HG02981 (cell line): ENCODE measurements at regions not wholly inside any gene's neighbourhood (a gene's known extent, or its start where the extent isn't known, plus 50 kb on each side); places are given as distances from the start of the nearest gene placed in this dataset.

Experiments used
- ATAC-seq: cut with Tn5 transposase; IDR thresholded peaks from one replicate; pipeline ENCODE4 v1.9.1; 2021; ENCODE audit warnings: mild to moderate bottlenecking, moderate library complexity; ENCODE audit not compliant: unreplicated experiment

DNA sequence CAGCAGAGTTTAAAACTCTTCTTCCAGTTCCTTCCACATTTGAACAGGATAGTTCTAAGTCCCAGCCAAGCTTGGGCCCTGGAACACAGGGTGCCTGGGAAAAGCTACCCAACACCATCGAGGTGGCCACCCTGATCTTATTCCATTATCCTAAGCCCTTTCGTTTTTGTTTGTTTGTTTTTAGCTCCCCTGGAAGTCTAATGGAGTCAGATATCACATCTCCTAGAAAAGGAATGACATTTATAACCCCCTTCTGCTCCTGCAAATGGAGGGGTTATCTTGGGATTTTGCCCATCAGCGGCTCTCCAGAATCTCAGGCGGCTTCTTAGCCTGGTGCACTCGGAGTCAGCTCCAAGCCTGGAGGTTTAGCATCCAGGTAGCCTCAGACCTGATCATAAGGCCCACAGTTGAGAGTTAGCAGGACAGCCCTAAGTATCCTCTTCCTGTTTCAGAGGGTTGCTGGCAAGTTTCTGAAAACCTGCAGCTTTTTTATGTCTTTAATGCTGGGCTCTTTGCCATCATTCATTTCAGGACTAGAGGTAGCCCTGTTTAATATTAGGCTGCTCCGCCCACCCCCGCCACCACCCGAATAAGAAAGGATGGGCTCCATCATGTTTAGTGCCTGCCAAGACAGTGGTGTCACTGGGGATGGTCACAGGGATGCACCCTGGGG is 230.0 kb upstream of the LNX1 start:
- ATAC-seq: no peak

DNA sequence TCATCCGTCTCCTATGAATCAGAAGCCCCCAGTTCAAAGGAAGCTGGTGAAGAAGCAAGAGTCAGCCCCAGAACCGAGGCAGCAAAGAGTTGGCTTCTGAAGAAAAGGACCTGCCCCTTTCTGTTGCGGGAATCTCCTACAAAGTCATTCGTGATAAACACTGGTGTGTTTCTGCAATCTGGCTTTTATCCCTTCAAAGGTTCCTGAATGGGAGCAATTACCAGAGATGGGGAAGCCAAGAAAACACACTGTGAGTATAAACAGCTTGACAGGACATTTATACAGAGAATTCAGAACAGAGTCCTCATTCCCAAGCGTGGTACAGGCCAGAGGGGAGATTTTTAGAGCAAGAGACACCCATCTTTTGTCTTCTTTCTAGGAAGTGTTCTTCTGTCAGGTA is 226.8 kb upstream of the LNX1 start:
- ATAC-seq: no peak

DNA sequence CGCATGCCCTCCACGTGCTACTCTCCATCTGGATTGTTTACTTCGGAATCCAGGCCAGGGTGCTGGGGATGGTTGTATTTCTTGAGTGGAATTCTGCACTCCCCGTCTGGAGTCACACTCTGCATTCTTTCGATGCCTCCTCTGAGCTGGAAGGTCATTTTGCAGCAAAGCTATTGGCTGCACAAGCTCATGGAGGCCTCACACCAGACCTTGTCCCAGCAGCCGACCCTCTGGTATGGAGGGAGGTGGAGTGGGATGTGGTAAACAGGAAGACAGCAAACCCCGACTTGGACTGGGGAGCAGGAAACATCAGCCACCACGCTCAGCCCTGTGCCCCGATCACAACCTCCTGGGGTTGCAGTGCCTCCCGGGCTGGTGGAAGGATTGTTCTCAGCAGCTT is 225.3 kb upstream of the LNX1 start:
- ATAC-seq: no peak

DNA sequence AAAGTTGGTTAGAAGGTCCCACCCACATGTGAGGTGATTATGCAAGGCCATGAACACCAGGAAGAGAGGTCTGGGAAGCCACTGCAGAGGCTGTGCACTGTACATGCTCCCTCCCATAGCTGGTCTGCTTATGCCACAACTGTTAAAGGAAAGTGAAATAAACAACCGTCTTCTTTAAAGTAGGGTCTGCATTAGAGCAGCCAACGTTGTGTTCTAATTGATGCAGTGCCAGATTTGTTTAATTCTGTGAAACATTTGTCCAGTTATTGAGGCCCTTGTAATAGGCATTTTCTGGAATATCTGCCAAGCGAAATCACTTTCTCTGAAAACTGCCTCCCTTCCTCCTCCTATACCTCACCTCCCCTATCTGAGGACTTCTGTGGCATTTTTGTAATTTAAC is 224.0 kb upstream of the LNX1 start:
- no peak for ATAC-seq

DNA sequence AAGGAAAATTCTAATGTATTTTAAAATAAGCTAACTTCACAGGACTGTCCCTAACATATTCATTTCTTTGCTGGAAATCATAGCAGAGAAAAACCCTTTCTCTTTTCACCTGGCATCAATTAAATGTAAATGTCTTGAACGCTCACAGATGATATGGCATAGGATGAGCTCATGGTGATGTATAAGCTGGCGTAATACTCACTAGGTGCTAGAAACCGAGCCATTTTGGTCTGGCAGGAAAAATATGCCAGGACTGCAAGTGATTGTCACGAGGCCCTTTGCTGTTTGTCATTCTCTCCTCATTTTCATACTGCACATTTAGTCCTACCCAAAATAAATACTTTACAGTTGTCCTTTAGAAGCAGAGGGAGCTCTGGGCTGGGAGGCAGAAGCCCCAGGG is 222.7 kb upstream of the LNX1 start:
- no peak for ATAC-seq

DNA sequence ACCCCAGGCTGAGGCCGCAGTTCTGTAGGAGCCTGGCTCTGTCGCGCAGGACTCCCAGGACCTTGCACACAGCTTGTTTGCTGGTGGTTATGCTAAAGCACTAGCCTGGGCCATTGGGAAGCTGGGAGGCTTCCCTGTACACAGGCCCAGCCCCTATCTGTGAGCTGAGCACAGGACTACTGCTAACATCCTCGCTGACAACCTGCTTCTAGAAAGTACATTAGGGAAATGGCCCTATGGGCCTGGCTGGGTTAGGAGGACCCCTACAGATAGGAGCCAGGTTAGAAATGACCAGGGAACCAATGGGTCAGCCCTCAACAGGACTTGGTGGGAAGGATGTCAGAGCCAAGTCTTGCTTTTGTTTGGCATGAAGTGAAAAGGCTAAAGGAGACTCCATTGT is 219.4 kb upstream of the LNX1 start:
- ATAC-seq: no peak

DNA sequence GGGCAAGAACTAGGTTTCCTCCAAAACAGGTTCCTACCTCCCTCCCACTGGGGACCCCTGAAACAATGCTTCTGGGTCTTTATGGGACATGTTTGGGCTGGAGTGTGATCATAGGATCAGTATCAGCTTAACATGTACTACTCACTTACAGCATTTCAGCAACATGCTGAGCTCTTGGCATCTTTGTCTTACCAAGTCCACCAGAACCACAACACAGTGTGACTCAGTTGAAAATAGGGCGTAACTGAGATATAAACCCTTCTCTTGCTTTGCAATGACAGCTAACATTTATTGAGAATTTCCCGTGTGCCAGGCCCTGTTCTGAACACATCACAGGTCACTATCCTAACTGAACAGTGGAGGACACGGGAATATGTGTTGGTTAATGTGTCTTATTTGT is 218.5 kb upstream of the LNX1 start:
- ATAC-seq: no peak

DNA sequence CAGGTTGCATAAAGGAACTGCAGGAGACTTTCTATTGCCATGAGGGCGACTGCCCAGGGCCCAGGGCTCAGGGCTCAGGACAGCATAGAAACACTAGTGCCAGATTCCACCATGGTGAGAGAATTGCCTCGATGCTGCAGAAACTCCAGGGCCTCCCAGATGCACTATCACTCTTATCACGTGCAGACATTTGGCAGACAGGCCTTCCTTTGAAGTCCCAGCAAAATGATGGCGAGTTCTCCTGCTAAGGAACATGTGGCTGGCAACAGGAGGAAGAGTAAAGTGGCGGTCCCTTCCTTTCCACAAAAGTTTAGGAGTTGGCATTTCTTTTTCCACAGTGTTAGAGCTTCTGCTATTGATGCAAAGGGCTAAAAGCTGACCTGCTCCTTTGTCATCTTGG is 214.0 kb upstream of the LNX1 start:
- ATAC-seq: no peak

DNA sequence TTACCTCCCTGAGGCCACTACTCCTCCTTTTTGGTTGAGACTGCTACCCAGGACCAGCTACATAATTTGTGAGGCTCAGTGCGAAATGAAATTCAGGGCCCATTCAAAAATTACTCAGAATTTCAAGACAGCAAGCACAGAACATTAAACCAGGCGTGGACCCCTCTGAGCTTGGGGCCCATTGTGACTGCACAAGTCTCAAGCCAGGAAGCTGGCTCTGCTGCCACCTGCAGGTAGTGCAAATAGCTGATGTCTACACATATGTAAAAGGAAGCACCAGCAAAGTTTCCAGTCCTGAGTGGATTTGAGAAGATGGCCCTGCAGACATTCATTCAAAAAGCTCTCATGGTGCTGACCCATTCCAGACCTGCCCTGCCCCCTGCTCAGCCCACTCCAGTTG is 213.4 kb upstream of the LNX1 start:
- no peak for ATAC-seq

DNA sequence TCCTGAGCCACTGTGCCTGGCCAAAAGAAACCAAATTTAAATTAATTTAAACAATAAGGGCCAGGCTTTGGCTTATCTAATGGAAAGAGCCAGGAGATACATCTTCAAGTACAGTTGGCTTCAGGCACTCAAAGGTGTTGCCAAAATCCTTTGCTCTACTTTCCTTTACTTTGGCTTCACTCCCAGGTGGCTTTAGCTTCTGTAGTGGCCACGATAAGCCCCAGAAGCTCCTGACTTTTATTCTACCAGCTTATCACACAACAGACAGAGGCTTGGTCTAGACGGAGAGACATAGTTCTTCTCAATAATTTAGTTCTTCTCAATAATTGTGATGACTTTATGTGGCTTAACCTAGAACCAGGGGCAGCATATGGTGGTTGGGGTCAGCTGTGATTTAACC is 211.2 kb upstream of the LNX1 start:
- no peak for ATAC-seq

DNA sequence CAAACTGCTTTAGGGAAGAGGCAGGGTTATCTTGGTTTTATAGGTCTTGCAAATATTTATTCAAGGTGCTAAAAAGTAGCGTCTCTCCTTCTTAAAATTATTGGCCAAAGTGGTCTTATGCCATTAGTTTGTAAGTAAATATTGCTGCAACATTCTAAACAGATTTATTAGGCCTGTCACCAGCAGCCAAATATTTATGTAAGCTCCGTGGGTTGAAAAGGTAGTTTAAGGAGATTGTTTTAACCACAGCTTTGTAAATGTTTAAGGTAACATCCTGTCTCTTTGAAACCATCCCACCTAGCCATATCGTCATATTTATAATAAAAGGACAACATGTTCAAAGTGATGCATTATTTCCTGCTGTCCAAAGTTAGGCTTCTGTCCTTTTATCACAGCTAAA is 210.1 kb upstream of the LNX1 start:
- ATAC-seq: no peak

DNA sequence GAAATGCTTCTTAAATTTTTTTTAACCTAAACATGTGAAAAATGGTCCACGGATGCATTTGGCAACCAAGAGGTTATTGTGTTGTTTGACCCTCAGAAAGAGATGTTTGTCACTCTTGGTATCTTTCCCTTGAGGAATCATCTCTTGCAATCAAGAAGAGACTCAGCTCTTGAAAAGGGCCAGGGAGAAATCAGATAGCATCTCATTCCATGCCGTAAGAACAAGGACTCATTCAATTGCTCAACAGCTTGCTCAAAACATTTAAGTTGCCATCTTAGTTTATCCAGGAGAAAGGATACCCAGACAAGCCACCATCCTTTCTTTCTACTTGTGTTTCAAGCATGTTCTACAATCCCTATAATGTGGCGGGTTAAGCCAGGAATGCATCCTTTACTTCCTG is 209.5 kb upstream of the LNX1 start:
- ATAC-seq: no peak

DNA sequence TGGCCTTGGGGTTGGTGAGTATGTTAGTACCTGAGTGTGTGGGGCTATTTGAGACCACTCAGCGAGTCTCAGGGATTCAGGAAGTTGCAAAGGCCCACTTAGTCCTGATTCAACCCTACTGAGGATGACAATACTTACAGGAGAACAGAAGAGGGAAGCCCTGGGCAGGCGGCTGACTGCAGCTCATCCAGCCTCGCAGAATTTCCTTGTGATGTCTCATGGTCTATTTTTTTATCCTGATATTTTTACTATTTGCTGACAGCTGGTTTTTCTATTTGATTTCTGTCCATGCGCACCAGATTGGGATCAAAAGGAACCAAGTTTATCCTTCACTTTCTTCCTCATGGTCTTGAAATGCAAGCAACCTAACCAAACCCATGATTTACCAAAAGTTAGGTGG is 201.8 kb upstream of the LNX1 start:
- no peak for ATAC-seq

DNA sequence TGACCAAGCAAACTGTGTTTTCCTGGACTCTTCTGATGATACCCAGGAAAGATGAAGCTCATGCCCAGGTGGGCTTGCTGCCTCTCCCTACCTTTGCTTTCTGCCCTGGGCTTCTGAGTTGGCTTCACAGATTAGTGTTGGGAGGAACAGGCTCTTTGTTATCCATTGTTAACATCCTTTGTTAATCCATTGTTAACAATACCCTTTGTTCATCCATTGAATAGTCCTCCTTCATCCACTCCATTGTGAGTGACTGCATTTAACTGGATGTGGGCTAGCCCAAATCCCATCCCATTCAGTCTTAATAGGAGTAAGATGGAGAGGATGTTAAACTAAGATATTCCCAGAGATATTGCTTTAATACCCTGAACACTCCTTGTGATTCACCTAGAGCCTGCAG is 199.0 kb upstream of the LNX1 start:
- ATAC-seq: no peak

DNA sequence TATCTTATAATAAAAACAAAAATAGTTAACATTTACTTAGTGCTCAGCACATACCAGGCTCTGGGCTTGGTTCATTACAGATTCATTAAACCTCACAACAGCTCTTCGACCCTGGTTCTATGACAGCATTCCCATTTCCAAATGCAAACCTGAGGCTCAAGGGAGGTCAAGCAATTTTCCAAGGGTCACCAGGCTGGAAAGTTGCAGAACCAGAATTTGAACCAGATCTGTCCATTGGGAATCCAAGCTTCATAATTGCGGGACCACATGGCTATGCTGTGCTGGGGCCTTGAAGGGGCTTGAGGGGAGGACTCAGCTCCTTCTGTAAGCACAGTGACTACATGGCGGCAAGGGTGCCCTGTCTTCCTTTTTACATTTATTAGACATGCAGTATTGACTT is 197.3 kb upstream of the LNX1 start:
- ATAC-seq: no peak

DNA sequence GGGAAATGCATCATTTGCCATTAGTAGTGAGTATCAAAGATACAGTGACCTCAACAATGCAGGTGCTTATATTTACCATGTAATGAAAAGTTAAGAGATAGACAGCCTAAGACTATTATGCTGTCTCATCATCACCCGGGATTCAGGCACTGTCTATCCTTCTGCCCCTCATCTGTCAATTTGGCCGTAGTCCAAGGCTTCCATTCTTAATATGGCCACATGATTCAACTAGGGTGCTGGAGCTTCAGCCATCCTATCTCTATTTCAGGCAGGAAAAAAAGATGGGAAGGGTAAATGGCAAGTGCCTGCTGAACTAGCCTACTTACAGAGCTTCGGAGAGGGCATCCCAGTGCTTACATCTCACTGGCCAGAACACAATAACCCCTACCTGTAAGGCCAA is 196.7 kb upstream of the LNX1 start:
- no peak for ATAC-seq

DNA sequence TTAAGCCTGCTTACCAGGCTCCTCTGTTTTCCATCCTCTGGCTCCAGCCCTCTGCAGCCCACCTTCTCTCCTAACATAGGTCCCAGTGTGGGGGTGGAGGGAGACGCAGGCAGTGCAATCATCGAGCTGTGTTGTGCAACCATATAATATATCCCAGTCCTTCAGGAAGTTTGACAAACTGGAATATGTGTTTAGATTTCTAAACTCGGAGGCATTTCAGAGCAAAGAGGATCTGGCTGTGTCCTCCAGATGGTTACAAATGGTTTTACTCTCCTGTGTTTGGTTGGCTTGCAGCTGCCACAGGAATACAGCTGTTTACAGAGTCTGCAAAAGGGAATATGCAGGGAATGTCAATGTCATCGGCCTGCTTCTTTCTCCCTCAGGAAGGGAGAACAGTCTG is 195.3 kb upstream of the LNX1 start:
- ATAC-seq: no peak

DNA sequence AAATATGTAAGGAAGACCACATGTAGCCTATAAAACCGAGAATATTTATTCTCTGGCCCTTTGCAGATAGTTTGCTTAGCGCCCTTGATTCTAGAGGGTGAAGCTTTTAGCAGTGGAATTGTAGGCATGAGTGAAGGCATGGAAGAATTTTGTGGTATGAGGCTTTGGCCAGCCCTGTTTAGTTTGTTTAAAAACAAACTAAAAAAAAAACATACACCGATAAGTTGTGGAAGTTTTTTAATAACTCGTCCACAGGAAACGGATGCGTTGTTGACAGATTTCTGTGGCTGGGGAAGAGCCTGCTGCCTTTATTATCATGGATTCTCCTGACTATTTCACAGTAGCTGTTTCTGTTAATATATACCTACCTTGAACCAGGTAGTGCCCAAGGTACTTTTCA is 194.7 kb upstream of the LNX1 start:
- no peak for ATAC-seq

DNA sequence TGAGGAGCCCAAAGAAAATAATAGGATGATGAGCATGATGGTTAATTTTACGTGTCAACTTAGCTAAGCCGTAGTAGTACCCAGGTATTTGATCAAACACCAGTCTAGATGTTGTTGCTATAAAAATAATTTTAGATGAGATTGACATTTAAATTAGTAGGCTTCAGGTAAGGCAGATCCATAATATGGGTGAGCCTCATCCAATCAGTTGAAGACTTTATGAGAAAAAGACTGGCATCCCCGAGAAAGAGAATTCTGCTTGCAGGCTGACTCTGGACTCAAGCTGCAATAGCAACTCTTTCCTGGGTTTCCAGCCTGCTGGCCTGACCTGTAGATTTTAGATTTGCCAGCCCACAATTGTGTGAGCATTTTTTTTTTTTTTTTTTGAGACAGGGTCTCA is 192.8 kb upstream of the LNX1 start:
- no peak for ATAC-seq

DNA sequence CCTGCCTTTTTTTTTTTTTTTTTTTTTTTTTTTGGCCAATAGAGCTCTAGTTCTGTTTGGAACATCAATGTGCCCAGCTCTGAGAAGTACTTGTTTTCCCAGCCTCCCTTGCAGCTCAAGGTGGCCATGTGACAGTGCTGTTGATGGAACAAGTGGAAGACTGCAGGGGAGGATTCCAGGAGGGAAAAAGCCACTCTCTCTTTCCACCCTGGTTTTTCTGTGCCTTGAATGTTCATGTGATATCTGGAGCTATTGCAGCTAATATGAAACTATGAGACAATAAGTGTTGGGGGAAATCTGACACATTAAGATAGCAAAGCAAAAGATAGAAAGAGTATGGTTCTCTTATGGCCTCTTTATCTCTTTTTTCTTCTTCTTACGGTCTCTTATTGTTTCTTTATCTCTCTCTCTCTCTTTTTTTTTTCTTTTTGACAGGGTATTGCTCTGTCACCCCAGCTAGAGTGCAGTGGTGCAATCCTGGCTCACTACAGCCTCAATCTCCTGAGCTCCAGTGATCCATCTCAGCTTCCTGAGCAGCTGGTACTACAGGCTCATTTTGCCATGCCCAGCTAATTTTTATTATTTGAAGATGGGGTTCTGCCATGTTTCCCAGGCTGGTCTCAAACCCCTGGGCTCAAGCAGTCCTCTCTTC is 192.0 kb upstream of the LNX1 start:
- ATAC-seq: no peak

DNA sequence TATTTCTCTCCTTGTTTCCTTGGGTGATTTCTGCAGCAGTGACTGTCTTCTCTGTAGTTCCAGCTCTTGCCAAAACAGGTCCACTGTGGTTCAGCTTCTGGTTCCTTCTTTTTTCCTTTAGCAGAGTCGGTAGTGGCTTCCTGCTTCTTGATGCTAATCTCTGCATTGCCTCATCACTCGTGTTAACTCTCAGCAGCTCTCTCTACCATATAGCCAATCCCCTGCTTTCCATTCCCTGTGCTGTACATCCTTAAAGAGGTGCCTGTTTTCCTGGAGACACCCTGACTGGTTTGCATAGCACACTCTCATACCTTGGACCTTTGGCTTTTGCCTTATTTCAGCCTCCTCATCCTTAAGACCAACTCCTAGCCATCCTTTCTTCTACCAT is 191.2 kb upstream of the LNX1 start:
- ATAC-seq: no peak

DNA sequence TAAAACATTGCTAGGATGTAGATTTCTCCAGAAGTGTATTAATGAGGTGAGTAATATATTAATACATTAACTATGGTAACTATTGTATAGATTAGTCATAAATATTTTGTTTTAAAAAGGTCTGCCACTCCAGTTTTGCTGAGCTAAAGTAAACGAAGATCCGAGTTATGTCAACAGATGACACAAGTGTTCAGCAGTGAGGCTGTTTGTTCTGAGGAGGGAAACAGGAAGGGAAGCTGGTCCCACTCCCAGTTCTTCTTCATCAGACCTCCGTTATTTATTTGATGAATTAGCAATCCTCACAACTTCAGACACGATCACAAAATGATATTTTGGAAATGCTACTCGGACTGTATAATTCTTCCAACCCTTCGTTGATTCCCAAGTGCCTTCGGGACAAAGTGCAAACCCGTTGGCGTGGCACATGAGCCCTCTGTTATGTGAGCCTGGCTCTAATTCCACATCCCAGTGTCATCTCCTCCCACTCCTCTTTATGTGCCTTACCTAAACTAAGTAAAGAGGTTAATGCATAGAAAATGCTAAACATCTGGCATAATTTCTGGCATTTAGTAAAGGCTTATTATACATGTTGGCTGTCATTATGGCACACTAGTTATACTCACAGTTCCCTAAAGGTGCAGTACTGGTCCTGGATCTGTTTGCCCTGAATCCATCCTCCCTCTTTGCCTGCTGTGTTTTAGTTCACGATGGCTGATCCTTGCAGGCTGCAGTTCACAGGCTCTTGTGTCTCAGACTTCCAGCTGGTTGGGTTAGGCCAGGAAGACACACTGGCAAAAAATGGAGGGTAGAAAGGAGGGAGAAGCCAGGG is 190.6 kb upstream of the LNX1 start:
- no peak for ATAC-seq
